Activated CD8-positive, alpha-beta memory T cell treated with anti-CD3 and anti-CD28 coated beads for 24 hours (primary cell): ENCODE measurements at regions not wholly inside any gene's neighbourhood (a gene's known extent, or its start where the extent isn't known, plus 50 kb on each side); places are given as distances from the start of the nearest gene placed in this dataset.

Source experiments
- DNase-seq: peaks from one replicate; pipeline ENCODE4 v3.0.0-alpha.2; 2020

DNA sequence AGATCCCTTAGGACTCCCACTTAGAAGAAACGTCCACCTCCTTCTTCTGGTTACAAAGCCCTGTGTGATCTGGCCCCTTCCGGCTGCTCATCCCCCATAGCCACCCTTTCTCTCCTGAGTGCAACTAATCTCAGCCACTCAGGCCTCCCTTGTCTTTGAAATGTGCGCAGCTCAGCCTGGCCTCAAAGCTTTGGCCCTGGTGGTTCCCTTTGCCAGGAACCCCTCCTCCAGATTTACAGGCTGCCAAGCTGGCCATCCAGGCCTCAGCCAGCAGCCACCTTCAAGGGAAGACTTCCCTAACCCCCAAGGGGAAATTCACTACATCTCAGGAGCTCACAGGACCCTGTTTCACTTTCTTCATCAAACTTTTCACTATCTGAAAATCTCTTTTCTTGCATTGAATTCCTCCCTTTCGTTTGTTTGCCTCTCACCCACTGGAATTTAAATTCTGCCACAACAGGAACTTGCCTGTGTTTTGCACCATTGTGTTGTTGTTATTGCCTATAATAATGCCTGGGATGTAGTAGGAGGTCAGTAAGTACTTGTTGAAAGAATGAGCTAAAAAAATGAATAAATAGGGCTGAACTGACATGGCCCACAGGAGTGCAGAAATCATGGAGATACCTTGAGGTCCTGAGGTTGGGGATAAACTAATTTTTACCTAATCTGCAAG lies 109.5 kb upstream of the PFN2 start:
- DNase-seq, result no peak

DNA sequence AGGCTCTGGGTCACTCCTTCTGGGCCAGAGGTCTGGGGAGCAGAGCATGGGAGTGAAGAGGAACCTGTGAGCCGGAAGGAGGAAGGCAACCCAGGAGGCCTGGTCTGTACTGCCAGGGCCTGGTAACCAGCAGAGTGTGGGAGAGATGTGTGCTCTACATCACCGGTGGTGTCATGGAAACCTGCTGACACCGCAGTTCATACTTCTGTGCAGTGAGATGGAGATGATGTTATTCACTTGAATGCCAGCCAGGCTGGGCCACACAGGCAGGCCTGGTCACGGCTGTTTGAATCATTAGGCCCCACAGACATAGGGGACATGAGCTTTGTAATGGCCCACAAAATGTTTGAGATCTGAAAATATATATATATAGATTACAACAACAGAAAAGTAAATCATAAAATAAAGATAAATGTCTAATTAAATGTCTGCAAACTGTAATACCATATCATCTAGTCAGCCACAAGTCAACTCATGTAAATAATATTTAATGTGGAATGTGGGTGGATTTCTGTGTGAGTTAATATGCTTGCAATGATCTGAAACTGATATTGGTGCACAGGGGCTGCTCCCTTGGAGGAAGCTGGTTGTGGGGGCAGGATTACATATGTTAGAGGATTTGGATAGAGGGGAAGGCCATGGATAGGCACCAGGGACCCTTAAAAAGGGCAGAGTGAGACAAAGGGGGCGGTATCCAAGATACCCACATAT lies 108.5 kb upstream of the PFN2 start:
- DNase-seq, result no peak

GRCh38 chr3:150077581-150078247 lies 107.0 kb upstream of the PFN2 start:
- DNase-seq, result no peak

DNA sequence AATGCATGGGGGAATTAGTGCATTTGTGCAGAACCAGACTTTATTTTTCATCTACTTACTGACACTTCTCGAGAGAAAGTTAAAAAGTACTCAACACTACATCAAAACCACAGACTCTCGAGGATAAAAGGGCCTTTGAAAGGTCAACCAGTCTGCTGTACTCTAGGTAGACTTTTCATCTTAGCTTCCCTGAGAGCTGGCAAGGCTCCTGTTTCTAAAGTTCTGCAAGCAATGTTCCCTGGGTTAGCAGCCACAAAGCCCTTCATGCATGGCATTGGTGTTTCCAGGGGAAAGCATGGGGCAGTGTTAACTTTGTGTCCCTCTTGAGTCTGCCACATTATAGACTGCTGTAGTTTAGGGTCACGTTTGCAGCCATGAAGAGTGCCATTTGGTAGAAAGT lies 106.4 kb upstream of the PFN2 start:
- no peak for DNase-seq

GRCh38 chr3:150076443-150076842 lies 105.7 kb upstream of the PFN2 start:
- no peak for DNase-seq

- no peak for DNase-seq
Observed at GRCh38 chr3:150075417-150075865, 104.7 kb upstream of the PFN2 start.

- no peak for DNase-seq
Observed at GRCh38 chr3:150074697-150075416, 104.2 kb upstream of the PFN2 start.

DNA sequence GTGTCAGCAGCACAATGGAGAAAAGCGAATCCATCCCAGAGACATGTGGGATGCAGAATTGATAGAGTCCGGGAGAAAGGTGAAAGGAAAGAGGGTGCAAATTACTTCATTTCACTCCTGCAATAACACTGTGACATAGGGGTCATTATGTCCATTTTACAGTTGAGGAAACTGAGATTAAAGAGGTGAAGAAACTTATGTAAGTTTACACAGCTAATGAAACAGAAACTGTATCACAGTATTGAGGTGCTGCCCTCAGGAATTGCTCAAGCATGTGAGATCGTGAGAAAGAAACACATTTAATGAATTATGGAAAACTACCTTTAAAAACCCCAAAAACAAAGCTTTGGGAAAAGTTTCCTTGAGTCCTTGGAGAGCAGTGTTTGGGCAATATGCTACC lies 103.6 kb upstream of the PFN2 start:
- DNase-seq, result no peak

GRCh38 chr3:150073513-150073912 lies 102.8 kb upstream of the PFN2 start:
- no peak for DNase-seq

- no peak for DNase-seq
Observed at GRCh38 chr3:150073031-150073430, 102.3 kb upstream of the PFN2 start.

DNA sequence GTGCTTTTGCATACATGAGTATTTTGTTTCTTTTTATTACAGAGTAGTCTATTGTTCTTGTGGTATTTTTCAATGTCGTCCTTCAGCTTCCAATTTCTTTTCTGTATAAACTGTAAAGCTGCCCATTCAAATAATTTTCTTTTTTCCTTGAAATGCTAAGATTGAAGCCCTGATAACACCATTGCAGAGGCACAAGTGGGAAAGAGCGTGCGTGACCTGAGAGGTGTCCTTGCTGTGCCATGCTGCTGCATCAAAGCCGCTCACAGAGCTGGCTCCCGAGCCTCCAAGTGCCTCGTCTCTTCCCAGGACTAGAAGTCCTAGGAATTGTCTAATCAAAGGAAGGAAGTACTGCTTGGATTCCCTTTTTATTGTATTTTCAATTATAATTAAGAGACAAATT lies 101.9 kb upstream of the PFN2 start:
- DNase-seq, result no peak

DNA sequence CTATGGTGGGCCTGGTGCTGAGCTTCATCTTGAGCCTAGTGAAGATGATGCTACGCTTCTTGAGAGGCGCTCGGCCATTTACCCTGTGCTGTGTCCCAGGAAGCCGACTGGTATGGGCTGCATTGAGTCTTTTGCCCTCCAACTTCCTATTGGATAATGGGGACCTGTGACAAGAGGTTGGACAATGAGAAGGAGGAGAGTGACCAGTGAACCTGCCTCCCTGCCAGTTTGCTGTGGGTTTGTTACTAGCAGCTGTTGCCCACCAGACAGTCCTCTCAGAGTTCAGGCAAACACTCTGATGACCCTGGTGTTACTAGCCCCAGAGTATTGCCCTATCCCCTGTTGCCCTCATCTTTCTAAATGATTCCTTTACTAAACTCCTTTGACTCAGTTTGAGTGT lies 99.6 kb upstream of the PFN2 start:
- DNase-seq, result no peak

- DNase-seq, result no peak
Observed at GRCh38 chr3:150069633-150070032, 98.9 kb upstream of the PFN2 start.

- DNase-seq, result no peak
Observed at GRCh38 chr3:150069154-150069527, 98.4 kb upstream of the PFN2 start.

- no peak for DNase-seq
Observed at GRCh38 chr3:150068440-150069153, 97.9 kb upstream of the PFN2 start.

- DNase-seq, result no peak
Observed at GRCh38 chr3:150067561-150067960, 96.9 kb upstream of the PFN2 start.

- DNase-seq, result no peak
Observed at GRCh38 chr3:150064971-150065370, 94.3 kb upstream of the PFN2 start.

GRCh38 chr3:150063237-150063636 lies 92.5 kb upstream of the PFN2 start:
- no peak for DNase-seq

DNA sequence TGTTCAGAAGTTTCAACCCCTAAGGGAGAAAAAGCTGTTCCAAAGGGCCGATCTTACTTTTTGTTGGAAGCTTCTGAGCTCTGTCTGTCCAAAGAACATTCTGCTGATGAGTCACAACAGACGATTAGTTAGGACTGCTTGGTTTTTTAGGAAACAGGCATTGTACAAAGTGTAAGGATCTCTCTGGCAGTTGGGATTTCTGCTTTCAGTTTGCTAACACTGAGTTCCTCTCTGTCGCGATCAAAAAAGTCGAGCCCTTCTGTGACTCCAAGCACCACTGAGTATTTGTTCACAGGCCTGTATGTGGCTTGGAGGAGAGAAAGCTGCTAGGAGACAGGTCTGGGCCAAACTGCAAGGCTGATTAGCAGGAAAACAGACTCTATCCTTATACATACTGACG lies 91.8 kb upstream of the PFN2 start:
- no peak for DNase-seq

- DNase-seq, result no peak
Observed at GRCh38 chr3:150061288-150062024, 90.8 kb upstream of the PFN2 start.

DNA sequence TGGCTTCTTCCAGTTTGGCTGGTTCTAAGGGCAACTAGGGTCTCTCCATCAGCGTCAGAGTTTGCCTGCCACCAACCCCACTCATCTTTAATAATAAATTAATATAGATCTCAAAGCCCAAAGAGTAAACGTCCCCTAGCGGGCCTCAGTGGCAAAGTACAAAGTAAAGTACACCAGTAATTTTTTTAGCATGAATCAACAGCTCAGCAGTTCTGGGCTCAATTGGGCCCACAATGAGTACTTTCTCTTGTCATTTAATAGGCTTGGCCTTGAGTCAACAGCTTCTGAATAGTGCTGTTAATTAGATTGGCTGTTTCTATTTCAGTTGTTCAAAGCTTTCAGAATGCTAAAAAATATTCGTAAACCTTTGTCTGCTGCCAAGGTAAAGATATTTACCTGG lies 89.0 kb upstream of the PFN2 start:
- DNase-seq, result no peak

- DNase-seq, result no peak
Observed at GRCh38 chr3:150059241-150059640, 88.5 kb upstream of the PFN2 start.
